IPS-15b (cell line): ENCODE measurements at regions not wholly inside any gene's neighbourhood (a gene's known extent, or its start where the extent isn't known, plus 50 kb on each side); places are given as distances from the start of the nearest gene placed in this dataset.

ENCODE experiments used
- H3K27me3 ChIP-seq: one replicate; pipeline ENCODE4 v1.6.1; 2013; ENCODE audit warnings: low read length; ENCODE audit not compliant: control insufficient read depth, insufficient read depth
- H3K36me3 ChIP-seq: one replicate; pipeline ENCODE4 v1.6.1; 2013; ENCODE audit warnings: low read length; ENCODE audit not compliant: control insufficient read depth, insufficient read depth
- H3K4me1 ChIP-seq: one replicate; pipeline ENCODE4 v1.6.1; 2013; ENCODE audit warnings: mild to moderate bottlenecking, low read length; ENCODE audit not compliant: control insufficient read depth, insufficient read depth
- H3K4me3 ChIP-seq: one replicate; pipeline ENCODE4 v1.5.1; 2013; ENCODE audit warnings: low read depth, low read length
- H3K9ac ChIP-seq: one replicate; pipeline ENCODE4 v1.6.1; 2013; ENCODE audit warnings: low read depth, mild to moderate bottlenecking, low read length
- H3K9me3 ChIP-seq: one replicate; pipeline ENCODE4 v1.6.1; 2013; ENCODE audit warnings: mild to moderate bottlenecking, low read length; ENCODE audit not compliant: control insufficient read depth, insufficient read depth

GRCh38 chr2:173793709-173794565 is 171.2 kb downstream of the SP3 start:
- H3K4me3 ChIP-seq: no peak overlapping the region
- H3K9me3 ChIP-seq: no peaks in the 10 kb centered on the region
- H3K9ac ChIP-seq: no peak overlapping the region
- no peaks in the 10 kb centered on the region for H3K27me3 ChIP-seq
- H3K4me1 ChIP-seq: peaks cover 36% of the 10 kb centered on the region
- H3K36me3 ChIP-seq: no peaks in the 10 kb centered on the region

- Histone ChIP-seq H3K4me3 (no peak overlapping the region), H3K9ac (no peak overlapping the region), H3K9me3 (no peaks in the 10 kb centered on the region), H3K4me1 (peaks cover 36% of the 10 kb centered on the region), H3K27me3 (no peaks in the 10 kb centered on the region), H3K36me3 (no peaks in the 10 kb centered on the region)
Measured at GRCh38 chr2:173797586-173798263, 167.4 kb downstream of the SP3 start.

GRCh38 chr2:173802518-173802917 is 162.7 kb downstream of the SP3 start:
- Histone ChIP-seq H3K9me3 (no peaks in the 10 kb centered on the region), H3K4me1 (peaks cover 10% of the 10 kb centered on the region), H3K4me3 (no peak overlapping the region), H3K9ac (no peak overlapping the region), H3K27me3 (no peaks in the 10 kb centered on the region), H3K36me3 (no peaks in the 10 kb centered on the region)

- Histone ChIP-seq H3K4me3 (no peak overlapping the region), H3K27me3 (no peaks in the 10 kb centered on the region), H3K9ac (no peak overlapping the region), H3K9me3 (no peaks in the 10 kb centered on the region), H3K36me3 (no peaks in the 10 kb centered on the region), H3K4me1 (peaks cover 1% of the 10 kb centered on the region)
Measured at GRCh38 chr2:173803449-173803848, 161.7 kb downstream of the SP3 start.

GRCh38 chr2:173806761-173807160 is 158.4 kb downstream of the SP3 start:
- Histone ChIP-seq H3K9ac (no peak overlapping the region), H3K27me3 (no peaks in the 10 kb centered on the region), H3K4me1 (no peaks in the 10 kb centered on the region), H3K36me3 (no peaks in the 10 kb centered on the region), H3K4me3 (no peak overlapping the region), H3K9me3 (no peaks in the 10 kb centered on the region)

- Histone ChIP-seq H3K9me3 (no peaks in the 10 kb centered on the region), H3K4me3 (no peak overlapping the region), H3K27me3 (no peaks in the 10 kb centered on the region), H3K36me3 (no peaks in the 10 kb centered on the region), H3K4me1 (no peaks in the 10 kb centered on the region), H3K9ac (no peak overlapping the region)
Measured at GRCh38 chr2:173808718-173809117, 156.5 kb downstream of the SP3 start.

GRCh38 chr2:173812321-173812720 is 152.9 kb downstream of the SP3 start:
- Histone ChIP-seq H3K9me3 (no peaks in the 10 kb centered on the region), H3K9ac (no peak overlapping the region), H3K36me3 (no peaks in the 10 kb centered on the region), H3K4me3 (no peak overlapping the region), H3K4me1 (no peaks in the 10 kb centered on the region), H3K27me3 (no peaks in the 10 kb centered on the region)

GRCh38 chr2:173814306-173814705 is 150.9 kb downstream of the SP3 start:
- Histone ChIP-seq H3K36me3 (no peaks in the 10 kb centered on the region), H3K4me3 (no peak overlapping the region), H3K27me3 (no peaks in the 10 kb centered on the region), H3K9ac (no peak overlapping the region), H3K4me1 (no peaks in the 10 kb centered on the region), H3K9me3 (no peaks in the 10 kb centered on the region)

GRCh38 chr2:173815772-173816171 is 149.4 kb downstream of the SP3 start:
- H3K4me1 ChIP-seq: no peaks in the 10 kb centered on the region
- no peak overlapping the region for H3K4me3 ChIP-seq
- no peaks in the 10 kb centered on the region for H3K36me3 ChIP-seq
- no peak overlapping the region for H3K9ac ChIP-seq
- no peaks in the 10 kb centered on the region for H3K27me3 ChIP-seq
- no peaks in the 10 kb centered on the region for H3K9me3 ChIP-seq

GRCh38 chr2:173817582-173817981 is 147.6 kb downstream of the SP3 start:
- H3K4me3 ChIP-seq: no peak overlapping the region
- H3K27me3 ChIP-seq: no peaks in the 10 kb centered on the region
- no peaks in the 10 kb centered on the region for H3K4me1 ChIP-seq
- H3K36me3 ChIP-seq: no peaks in the 10 kb centered on the region
- no peaks in the 10 kb centered on the region for H3K9me3 ChIP-seq
- no peak overlapping the region for H3K9ac ChIP-seq

- Histone ChIP-seq H3K36me3 (no peaks in the 10 kb centered on the region), H3K4me3 (no peak overlapping the region), H3K4me1 (no peaks in the 10 kb centered on the region), H3K27me3 (no peaks in the 10 kb centered on the region), H3K9ac (no peak overlapping the region), H3K9me3 (no peaks in the 10 kb centered on the region)
Measured at GRCh38 chr2:173818285-173818684, 146.9 kb downstream of the SP3 start.

GRCh38 chr2:173819852-173820251 is 145.3 kb downstream of the SP3 start:
- Histone ChIP-seq H3K4me3 (no peak overlapping the region), H3K4me1 (no peaks in the 10 kb centered on the region), H3K9ac (no peak overlapping the region), H3K9me3 (no peaks in the 10 kb centered on the region), H3K27me3 (no peaks in the 10 kb centered on the region), H3K36me3 (no peaks in the 10 kb centered on the region)
